Activated T-helper 1 cell treated with anti-CD3 and anti-CD28 coated beads, Interleukin-2, amount 50 U/mL, for 16 hours (primary cell): ENCODE measurements at regions not wholly inside any gene's neighbourhood (a gene's known extent, or its start where the extent isn't known, plus 50 kb on each side); places are given as distances from the start of the nearest gene placed in this dataset.

ENCODE experiments used
- DNase-seq, 2 donors: peaks; one replicate each; pipeline ENCODE4 v3.0.0-alpha.2; 2020; ENCODE audit warnings: low read depth in 1 of 2, low spot score in 1 of 2

DNA sequence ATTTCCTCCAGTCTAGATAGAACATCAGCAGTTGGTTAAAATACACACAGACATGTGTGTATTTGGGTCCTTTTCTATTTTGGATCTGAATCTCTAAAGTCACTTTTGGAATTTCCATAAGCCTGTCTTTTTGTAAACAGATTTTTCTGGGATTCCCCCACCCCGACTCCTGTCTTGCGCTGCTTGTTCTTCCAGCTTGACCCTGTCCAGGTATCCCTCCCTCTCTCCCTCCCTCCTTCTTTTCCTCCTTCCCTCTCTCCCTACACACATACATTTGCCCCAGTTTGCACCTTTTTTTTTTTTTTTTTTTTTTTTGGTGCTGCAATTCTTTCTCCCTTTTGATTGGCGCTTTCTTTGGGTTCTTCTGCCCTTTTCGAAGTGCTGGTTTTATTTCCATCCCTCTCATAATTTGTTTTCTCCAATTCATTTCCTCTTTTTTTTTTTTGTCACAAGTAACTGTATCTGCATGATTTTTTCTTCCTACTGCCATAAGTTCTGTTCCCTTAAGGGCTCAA is 114.8 kb upstream of the SERTAD2 start:
- DNase-seq = no peak

DNA sequence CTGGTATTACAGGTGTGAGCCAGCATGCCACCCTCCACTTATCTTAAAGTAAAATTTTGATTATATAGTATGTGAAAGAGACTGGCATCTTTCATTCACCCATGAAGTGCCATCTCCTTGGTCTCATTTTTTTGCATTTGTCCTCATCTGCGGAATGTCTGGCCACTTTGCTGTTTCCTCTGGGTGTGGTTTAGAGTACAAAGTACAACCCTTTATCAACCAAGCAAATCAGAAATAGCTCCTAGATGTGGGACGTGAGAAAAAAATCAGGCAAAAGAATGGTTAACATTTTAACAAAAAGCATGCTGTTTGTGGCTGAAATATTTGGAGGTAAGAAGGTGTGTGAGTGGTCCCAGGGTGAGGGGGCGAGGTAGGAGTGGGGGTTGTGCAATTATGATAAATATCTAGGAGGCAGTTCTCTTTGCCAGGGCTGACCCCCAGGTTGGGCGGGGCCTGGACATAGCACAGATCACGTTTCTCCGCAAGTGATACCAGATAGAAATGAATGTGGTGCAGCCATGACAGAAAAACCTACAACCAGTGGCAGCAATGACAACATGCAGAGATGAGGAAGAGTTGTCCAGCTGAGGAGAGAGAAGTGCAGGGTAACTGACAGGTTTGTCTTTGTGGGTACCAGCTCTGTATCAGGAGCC is 115.8 kb upstream of the SERTAD2 start:
- no peak for DNase-seq

DNA sequence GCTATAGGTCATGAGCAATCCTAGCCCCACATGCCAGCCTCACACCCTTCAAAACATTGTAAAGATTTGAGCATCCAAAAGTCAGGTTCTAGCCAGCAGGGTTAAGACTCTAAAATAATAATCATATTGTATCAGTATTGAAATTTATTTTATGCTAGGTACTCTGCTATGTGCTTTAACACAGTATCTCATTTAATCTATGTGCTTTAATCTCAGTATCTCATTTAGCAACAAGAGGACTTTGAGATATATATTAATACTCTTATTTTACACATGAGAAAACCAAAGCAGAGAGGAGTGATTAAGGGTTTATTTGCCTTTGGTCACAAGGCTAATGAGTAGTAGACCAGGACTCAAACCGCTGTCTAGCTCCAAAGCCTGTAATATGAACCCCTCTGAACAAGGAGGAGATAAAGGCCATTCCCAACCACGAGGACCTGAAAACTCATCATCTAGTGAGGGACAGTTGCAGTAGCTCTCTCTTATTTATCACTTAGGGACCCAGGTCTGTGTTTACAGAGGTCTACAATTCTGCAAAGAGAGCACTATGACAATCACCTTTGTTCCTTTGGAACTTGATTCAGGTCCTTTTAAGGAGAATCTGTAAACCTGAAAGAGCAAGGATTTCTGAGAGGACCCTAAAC is 116.5 kb upstream of the SERTAD2 start:
- no peak for DNase-seq

DNA sequence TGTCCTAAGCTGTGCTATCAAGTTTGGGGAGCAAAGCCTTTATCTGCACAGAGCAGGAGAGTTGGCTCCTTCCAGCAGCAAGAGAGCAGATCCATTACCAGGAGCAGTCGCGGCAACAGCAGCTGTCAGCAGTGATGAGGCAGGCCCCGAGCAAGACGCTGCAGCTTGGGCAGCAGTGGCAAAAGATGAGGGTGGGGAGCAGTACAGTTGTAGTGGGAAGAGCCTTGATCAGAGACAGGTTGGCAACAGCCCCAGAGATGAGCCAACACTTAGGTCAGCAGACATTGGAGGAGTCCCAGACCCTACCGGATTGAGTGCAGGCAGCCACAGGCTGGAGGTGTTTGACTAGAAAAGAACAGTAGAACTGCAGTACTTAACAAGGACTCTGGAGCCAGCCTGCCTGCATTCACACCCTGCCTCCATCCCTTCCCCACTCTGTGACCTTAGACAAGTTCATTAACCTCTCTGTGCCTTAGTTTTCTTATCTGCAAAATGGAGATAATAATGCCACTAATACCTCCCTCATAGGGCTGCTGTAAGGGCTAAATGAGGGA is 117.1 kb upstream of the SERTAD2 start:
- DNase-seq = no peak

DNA sequence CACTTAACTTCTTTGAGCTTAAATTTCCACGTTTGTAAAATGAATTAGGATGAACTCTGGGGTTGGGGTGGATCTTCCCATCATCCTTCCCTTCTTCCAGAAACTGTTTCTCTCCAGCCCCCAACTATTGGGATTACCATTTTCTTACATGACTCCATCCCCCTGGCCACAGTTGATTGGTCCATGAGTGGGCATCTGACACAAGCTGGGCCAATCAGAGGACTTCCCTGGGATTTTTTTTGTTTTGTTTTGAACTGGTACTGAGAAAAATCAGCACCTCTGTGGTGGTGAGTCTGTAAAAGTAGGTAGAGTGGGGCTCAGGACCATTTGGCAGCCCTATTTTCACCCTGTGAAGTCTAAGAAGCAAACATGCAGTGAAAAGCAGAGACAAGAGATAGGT is 118.0 kb upstream of the SERTAD2 start:
- no peak for DNase-seq

DNA sequence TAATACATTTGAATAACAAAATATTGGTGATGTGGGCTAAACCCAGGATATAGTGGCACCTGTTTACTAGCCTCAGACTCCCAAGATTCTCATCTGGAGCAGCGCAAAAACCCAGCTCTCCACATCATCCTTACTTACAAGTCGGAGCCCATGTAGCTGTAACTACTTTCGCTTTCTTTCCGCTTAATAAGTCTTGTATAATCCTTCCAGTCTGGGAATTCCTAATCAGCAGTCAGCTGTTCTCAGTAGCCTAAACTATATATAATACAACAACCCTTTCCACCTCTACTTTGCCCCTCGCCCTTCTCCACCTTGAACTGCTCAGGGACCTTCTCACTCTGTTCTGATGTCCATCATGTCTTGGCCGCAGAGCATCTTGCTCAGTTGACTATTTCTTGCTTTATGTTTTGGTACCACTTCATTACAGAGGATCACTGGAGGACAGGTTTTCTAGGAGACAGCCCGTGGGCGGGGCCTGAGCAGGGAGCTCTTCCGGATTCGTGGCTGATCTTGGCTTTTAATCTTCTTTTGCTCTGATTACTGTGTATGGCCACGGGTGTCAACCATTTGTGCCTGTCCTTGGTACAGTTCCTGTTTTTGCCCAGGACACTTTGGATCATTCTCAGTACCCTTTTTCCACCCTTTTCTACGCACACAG is 119.9 kb upstream of the SERTAD2 start:
- DNase-seq = no peak

DNA sequence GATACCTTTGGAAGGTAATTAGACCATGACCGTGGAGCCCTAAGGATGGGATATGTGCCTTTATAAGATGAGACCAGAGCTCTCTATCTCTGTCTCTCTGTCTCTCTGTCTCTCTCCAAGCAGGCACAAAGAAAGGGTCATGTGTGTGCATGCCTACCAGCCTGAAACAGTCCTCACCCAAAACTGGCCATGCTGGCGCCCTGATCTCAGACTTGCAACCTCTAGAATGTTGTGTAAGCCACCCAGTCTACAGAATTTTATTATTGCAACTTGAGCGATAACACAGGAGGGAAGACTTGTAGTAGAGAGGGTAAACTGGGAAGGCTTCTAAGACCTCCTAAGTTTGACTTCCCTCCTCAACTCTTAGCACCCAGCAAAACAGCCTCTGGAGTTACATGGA is 124.1 kb upstream of the SERTAD2 start:
- no peak for DNase-seq

DNA sequence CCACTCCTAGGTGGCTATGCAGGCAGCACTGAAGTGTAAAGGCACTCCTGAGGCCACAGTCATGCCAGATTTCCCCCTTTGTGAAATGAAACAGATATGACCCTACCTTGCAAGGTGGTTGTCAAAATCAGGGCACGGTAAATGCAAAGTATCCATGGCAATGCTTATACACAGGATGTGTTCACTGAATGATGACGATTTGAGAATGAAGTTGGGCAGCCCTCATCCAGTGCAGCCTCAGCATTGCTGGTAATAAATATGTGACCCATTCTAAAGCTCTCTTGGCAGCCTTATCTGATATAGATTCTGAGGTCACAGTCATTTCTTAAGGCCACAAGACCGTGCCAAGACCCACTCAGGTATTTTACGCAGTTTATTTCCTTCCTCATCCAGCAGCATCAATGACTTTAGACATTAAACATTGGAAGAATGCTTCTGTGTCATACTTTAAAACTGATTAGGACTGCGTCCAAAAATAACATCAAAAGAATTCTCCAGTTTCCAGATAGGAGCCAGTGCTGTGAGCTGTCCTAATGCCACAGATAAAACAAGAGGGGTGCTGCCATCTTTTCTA is 125.5 kb upstream of the SERTAD2 start:
- no peak for DNase-seq

DNA sequence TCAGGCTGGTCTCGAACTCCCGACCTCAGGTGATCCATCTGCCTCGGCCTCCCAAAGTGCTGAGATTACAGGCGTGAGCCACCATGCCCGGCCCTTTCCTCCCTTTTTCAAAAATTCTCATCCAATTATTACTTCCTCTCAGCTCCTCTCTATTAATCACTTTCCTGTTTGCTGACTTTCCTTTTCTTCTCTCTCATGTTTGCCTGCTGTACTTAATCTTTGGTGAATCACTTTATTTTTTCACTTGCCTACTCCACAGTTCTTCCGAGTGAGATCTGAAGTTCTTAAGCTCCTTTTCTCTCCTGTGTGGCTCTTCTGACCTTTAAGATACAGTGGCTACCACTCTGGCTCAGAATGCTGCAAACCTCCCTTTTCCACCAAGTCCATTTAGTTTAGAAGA is 126.3 kb upstream of the SERTAD2 start:
- no peak for DNase-seq

DNA sequence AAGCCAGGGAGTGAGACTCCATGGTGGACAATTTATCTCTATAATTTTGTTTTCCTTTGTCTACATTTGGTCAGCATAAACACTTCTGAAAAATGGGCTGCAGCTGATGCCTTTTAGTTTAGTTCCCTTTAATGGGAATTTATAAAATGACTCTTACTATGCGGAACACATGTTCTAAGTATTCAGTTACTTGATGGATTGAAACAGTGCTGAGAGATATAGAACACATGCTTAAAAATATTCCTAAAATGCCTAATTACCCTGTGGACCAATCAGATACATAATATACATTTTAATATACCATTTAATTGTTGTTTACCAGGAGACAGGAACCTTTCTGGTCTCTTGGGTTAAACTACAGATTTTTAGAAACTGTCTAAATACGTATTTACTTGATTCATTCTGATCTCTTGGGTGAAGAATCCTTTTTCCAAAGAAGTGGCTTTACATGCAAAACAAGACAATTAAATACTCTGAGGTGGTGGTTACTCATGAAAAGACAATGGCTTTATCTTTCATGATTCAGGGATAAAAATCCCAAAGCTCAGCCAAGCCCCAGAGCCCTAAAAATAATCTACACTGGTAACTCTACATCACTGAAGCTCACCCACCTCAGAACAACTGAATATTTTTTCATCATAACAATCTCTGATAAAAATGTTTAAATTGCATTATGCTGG is 128.1 kb upstream of the SERTAD2 start:
- DNase-seq = no peak

DNA sequence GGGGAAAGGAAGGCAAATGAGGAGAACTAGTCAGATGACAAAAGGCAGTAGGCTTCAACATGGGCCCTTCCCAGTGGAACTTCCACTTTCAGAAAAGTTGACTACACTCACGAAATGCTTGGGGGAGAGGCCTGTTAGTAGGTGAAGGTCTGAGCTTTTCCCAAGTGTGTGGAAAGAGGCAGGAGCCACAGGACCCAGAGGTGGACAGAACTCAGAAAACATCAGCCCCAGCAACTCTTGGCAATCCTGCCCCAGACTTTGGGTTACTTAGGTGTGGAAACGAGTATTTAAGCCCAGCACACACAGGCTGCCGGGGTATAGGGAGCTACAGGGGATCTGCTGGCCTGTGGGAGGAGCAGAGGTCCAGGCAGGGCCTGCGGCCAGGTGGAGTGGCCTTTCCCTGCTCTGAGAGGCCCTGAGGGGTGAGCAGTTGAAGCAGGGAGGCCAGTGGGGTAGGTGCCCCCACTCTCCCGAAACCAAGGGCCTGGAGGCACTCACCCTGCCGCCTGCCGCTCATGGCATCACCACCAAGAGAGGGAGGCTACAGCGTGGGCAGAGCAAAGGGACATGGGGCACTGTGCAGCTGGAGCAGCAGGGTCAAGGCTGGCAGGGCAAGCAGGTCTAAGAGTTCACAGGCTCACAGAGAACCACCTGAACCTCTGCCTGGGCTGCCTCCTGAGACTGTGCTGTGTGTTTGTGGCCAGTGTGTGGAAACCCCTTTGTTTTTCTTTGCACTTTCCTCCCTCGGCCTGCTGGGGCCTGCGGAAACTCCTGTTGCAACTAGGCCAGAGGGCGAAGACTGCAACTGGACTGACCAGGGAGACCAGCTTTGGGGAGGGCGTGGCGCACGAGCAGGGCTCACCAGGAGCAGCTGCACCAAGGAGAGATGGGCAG is 130.7 kb upstream of the SERTAD2 start:
- DNase-seq = no peak

DNA sequence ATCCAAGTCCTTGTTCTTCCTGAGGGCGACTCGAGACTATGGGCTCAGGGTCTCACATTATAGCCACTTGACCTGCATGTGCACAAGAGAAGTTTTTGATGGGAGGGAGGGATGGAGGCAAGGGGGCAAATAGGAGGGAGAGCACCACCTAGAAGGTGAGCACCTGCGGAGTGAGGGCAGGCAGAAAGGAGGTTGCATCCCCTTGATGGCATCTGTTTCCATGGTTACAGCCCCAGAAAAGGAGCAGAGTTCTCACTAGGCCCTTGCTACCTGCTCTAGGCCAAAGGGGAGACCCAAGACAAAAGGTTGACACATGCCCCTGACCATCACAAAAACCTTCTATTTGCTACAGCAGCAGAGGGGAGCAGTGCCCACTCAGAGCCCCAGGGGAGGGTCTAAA is 131.5 kb upstream of the SERTAD2 start:
- no peak for DNase-seq

DNA sequence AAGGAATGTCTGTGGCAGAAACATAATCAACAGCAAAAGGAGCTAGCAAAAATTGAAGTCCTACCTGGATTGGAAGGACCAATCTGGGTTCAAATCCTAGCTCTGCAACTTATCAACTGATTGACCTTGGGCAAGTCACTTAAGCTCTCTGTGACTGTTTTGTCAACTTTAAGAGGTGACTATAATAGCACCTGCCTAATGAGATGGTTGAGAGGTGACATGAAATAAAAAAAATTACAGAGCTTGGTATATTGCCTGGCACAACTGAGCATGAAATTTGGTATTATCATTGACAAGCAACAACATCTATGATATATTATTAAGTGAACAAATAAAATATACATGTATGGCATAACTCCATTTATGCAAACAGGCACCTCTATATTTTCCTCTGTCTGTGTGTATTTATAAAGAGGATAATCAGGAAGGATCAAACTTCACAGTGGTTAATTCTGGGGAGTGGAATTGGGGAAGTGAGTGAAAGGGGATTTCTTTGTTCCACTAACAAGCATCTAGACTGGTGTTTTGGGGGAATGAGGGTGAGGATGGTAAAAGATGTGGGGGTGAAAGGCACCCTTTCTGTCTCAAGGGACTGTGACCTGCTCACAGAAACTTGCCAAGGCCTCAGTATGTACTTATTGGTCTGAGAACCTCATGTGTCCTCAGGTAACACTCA is 132.8 kb upstream of the SERTAD2 start:
- DNase-seq = no peak

DNA sequence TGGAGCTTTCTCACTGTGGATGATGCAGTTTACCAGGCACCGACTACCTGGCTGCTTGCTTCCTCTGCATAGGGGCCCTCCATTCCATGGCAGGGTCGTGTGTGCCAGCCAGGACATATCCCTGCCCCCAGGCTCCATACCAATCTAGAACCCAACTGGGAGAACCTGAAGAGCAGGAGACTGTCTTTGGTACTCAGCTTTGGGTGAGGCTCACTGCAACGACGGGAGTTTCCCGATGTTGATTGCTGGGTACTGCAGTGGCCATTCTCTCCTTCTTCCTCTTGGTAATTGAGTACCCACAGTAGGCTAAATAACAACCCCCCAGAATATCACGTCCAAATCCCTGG is 133.3 kb upstream of the SERTAD2 start:
- DNase-seq = no peak

DNA sequence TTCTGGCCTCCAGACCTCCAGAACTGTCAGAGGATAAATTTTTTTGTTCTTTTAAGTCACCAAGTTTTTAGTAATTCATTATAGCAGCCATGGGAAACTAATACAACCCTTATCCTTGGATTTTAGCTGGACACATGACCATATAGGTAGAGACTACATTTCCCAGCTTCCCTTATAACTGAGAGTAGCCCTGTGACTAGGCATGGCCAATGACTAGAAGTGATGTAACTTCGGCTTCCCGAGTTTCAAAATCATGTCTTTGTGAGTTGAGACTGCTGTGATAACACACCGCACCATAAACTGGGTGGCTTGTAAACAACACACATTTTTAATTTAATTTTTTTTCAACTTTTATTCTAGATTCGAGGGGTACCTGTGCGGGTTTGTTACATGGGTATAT is 134.0 kb upstream of the SERTAD2 start:
- DNase-seq = no peak

DNA sequence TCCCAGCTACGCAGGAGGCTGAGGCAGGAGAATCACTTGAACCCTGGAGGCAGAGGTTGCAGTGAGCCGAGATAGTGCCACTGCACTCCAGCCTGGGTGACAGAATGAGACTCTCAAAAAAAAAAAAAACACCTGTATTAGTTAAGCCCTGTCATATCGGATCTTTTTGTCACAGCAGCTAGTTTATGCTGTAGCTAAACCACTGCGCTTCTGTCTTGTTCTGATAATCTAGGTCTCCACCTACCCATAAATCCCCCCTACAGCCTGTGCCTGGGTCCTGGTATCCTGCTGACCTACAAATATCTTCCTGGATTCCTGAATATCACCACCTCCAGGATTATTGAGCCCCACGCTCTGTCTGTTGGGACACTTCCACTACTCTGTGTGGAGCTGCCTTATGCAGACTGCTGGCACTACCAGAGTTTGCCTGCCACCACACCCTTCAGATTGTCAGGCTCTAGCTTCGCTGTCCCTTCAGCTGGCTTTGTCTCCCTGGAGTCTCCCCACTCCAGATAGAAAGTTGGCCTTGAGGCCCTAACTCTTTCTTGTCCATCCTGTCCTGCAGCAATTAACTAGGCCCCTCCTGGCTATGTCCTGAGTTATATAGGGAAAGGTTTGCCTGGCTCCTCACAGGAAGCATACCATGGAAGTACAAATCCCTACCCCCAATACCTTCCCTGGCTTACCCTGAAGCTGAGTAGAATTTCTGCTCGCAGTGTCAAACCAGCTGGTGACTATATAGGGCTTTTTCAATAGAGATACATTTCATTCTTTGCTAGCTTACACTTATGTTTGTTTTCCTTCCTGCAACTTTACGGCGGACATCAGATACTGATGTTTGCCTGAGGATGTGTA is 136.0 kb upstream of the SERTAD2 start:
- DNase-seq = no peak

DNA sequence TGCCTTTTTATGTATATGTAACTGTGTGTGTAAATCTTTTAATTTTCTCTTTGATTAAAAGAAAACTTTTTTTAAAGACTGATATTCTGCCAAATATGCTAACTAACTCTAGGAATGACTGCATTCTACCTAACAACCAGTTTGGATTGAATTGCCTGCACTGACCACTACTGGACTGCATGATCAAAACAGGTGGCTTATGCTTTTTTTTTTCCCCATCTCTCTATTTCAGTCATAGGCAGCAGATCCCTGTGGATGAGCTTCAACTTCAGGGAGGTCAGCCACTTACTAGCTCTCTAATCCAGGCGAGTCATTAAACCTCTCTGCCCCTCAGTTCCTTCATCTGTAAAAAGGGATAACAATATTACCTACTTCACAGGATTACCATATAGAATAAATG is 138.6 kb upstream of the SERTAD2 start:
- DNase-seq = no peak

DNA sequence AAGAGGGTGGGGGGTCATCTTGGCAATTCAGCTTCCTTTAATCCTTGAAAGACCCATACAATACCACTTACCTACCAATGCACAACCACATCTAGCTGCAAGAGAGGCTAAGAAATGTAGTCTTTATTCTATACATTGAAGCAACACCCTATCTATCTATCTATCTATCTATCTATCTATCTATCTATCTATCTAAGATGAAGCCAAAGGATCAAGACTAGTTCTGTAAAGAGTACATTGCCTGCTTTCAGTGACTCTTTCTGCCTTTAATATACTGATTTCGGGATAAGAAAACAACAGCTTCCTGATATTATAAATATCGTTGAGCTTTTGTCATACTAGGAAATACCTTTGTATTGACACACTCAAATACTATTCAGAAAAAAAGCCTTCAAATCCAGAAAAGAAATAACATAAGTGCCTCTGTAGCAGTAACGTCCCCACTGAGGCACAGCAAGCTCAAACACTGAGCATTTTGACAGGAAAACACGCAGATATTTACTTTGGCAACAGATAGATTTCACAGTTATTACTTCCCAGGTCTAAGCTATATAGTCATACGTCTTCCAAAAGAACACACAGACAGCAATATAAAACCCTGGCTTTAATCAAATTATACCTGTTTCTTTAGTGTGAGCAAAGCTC is 139.4 kb upstream of the SERTAD2 start:
- DNase-seq = no peak
